OCI-LY7 (cell line): ENCODE measurements at regions not wholly inside any gene's neighbourhood (a gene's known extent, or its start where the extent isn't known, plus 50 kb on each side); places are given as distances from the start of the nearest gene placed in this dataset.

Experiments
- BruUV-seq: library from RNA; stranded (reverse); fragments of 400-500 nt; replicated peaks from 2 replicates; lab custom pipeline; 2021; lab: Mats Ljungman, UMichigan
- CTCF ChIA-PET: fragments of 300-600 bp; sonication (Branson Sonifier 250); formaldehyde crosslinking; loops from one replicate; lab custom pipeline; 2022; ENCODE audit warnings: antibody characterized with exemption; ENCODE audit not compliant: unreplicated experiment; lab: Charles Lee
- POLR2A ChIA-PET: fragments of 300-600 bp; sonication (Branson Sonifier 250); formaldehyde crosslinking; loops from one replicate; lab custom pipeline; 2022; ENCODE audit warnings: antibody characterized with exemption; lab: Charles Lee
- DNase-seq: peaks from one replicate; pipeline ENCODE4 v3.0.0-alpha.2; 2015; ENCODE audit warnings: low spot score
- H2AFZ ChIP-seq: fragments of 200-600 bp; sonication (generic), shearing (Covaris generic); 2 replicates; pipeline ENCODE4 v1.6.1; 2014; ENCODE audit warnings: mild to moderate bottlenecking, antibody characterized with exemption, low read length, moderate library complexity
- H3K27ac ChIP-seq: fragments of 200-600 bp; sonication (generic); 2 replicates; pipeline ENCODE4 v1.5.1; 2014; ENCODE audit warnings: mixed run types, low read depth, mild to moderate bottlenecking, moderate library complexity, low read length, inconsistent platforms; ENCODE audit not compliant: poor library complexity, severe bottlenecking
- H3K36me3 ChIP-seq: fragments of 200-600 bp; sonication (generic); 2 replicates; pipeline ENCODE4 v1.6.1; 2014; ENCODE audit warnings: mild to moderate bottlenecking, antibody characterized with exemption, low read length, moderate library complexity, mixed read lengths; ENCODE audit not compliant: insufficient read depth
- H3K4me1 ChIP-seq: fragments of 200-600 bp; sonication (generic); 2 replicates; pipeline ENCODE4 v1.5.1; 2014; ENCODE audit warnings: mild to moderate bottlenecking, low read length; ENCODE audit not compliant: insufficient read depth, poor library complexity, severe bottlenecking
- H3K4me2 ChIP-seq: fragments of 200-600 bp; sonication (generic); 2 replicates; pipeline ENCODE4 v1.6.1; 2014; ENCODE audit warnings: mild to moderate bottlenecking, low read length
- H3K4me3 ChIP-seq: fragments of 200-600 bp; sonication (generic); 2 replicates; pipeline ENCODE4 v1.5.1; 2014; ENCODE audit warnings: mild to moderate bottlenecking, low read depth, low read length; ENCODE audit not compliant: poor library complexity, severe bottlenecking
- H3K79me2 ChIP-seq: fragments of 200-600 bp; sonication (generic); 2 replicates; pipeline ENCODE4 v1.6.1; 2016; ENCODE audit warnings: low read depth, mild to moderate bottlenecking, low read length, moderate library complexity, mixed read lengths; ENCODE audit not compliant: insufficient read depth
- H3K9me2 ChIP-seq: fragments of 200-600 bp; sonication (generic); 2 replicates; pipeline ENCODE4 v1.6.1; 2016; ENCODE audit warnings: mild to moderate bottlenecking, low read length, mixed read lengths; ENCODE audit not compliant: insufficient read depth
- H3K9me3 ChIP-seq: fragments of 200-600 bp; sonication (generic); 2 replicates; pipeline ENCODE4 v1.6.1; 2014; ENCODE audit warnings: mild to moderate bottlenecking, mixed run types, low read length, mixed read lengths
- H4K20me1 ChIP-seq: fragments of 200-600 bp; sonication (generic); 2 replicates; pipeline ENCODE4 v1.6.1; 2014; ENCODE audit warnings: mild to moderate bottlenecking, antibody characterized with exemption, low read length, moderate library complexity, mixed read lengths; ENCODE audit not compliant: insufficient read depth
- CTCF ChIP-seq: fragments of 200-600 bp; sonication (generic); conservative IDR thresholded peaks from 2 replicates; pipeline ENCODE4 v1.5.1; 2014; ENCODE audit warnings: mild to moderate bottlenecking, antibody characterized with exemption, low read length, moderate library complexity, mixed read lengths
- EZH2phosphoT487 ChIP-seq: fragments of 200-600 bp; sonication (generic); IDR thresholded peaks from 2 replicates; pipeline ENCODE4 v1.6.1; 2018; ENCODE audit warnings: low read depth, borderline replicate concordance, mild to moderate bottlenecking, mixed run types, antibody characterized with exemption, low read length, moderate library complexity, mixed read lengths
- intact Hi-C: fragments of 100-400 bp; cut with micrococcal nuclease; formaldehyde crosslinking; loops from one replicate; pipeline ENCODE4 v1.10.0; 2022; ENCODE audit not compliant: unreplicated experiment

- H3K36me3 ChIP-seq = no peaks in the 10 kb centered on the region
These were observed 235.0 kb downstream of the MATN1 start for GRCh38 chr1:30488324-30488913.

GRCh38 chr1:30487042-30487441 is 236.3 kb downstream of the MATN1 start:
- H3K9me3 ChIP-seq = no peaks in the 10 kb centered on the region
- POLR2A ChIA-PET = no interaction called here
- no peak overlapping the region for H3K4me3 ChIP-seq
- H3K36me3 ChIP-seq = no peaks in the 10 kb centered on the region
- no peaks in the 10 kb centered on the region for H3K4me1 ChIP-seq
- no peaks in the 10 kb centered on the region for H3K9me2 ChIP-seq
- DNase-seq = no peak
- no peak overlapping the region for H3K4me2 ChIP-seq
- CTCF ChIA-PET = no interaction called here
- no TSS peak for BruUV-seq
- H4K20me1 ChIP-seq = no peaks in the 10 kb centered on the region
- H3K27ac ChIP-seq = no peak overlapping the region
- H3K79me2 ChIP-seq = no peaks in the 10 kb centered on the region
- intact Hi-C loops = no loop called here
- TF ChIP-seq EZH2phosphoT487 (no peak), CTCF (no peak)
- H2AFZ ChIP-seq = no peak overlapping the region

More at GRCh38 chr1:30488324-30488913, 235.0 kb downstream of the MATN1 start:
- H3K4me2 ChIP-seq = no peak overlapping the region
- TF ChIP-seq CTCF (no peak), EZH2phosphoT487 (no peak)
- H3K4me1 ChIP-seq = no peaks in the 10 kb centered on the region
- intact Hi-C loops = no loop called here
- H3K27ac ChIP-seq = no peak overlapping the region
- POLR2A ChIA-PET = no interaction called here
- H3K4me3 ChIP-seq = no peak overlapping the region
- BruUV-seq = no TSS peak
- H3K9me3 ChIP-seq = no peaks in the 10 kb centered on the region
- H2AFZ ChIP-seq = no peak overlapping the region
- DNase-seq = no peak
- H3K79me2 ChIP-seq = no peaks in the 10 kb centered on the region
- H4K20me1 ChIP-seq = no peaks in the 10 kb centered on the region
- CTCF ChIA-PET = no interaction called here
- H3K9me2 ChIP-seq = no peaks in the 10 kb centered on the region

- intact Hi-C loops = no loop called here
- BruUV-seq = no TSS peak
- H3K4me1 ChIP-seq = no peaks in the 10 kb centered on the region
These were observed 238.3 kb downstream of the MATN1 start for GRCh38 chr1:30485072-30485471.

More at GRCh38 chr1:30485072-30485471, 238.3 kb downstream of the MATN1 start:
- ChIA-PET CTCF (no interaction called here), POLR2A (no interaction called here)
- H3K36me3 ChIP-seq = no peaks in the 10 kb centered on the region
- TF ChIP-seq CTCF = no peak
- no peak for TF ChIP-seq EZH2phosphoT487
- H3K4me2 ChIP-seq = no peak overlapping the region
- H4K20me1 ChIP-seq = no peaks in the 10 kb centered on the region
- DNase-seq = no peak
- H3K9me3 ChIP-seq = no peaks in the 10 kb centered on the region
- H3K9me2 ChIP-seq = no peaks in the 10 kb centered on the region
- no peaks in the 10 kb centered on the region for H3K79me2 ChIP-seq
- H2AFZ ChIP-seq = no peak overlapping the region
- H3K4me3 ChIP-seq = no peak overlapping the region
- H3K27ac ChIP-seq = no peak overlapping the region
